HG03442 (cell line): ENCODE measurements at regions not wholly inside any gene's neighbourhood (a gene's known extent, or its start where the extent isn't known, plus 50 kb on each side); places are given as distances from the start of the nearest gene placed in this dataset.

Experiments
- ATAC-seq: cut with Tn5 transposase; IDR thresholded peaks from one replicate; pipeline ENCODE4 v1.9.1; 2021; ENCODE audit warnings: mild to moderate bottlenecking, moderate library complexity; ENCODE audit not compliant: unreplicated experiment

GRCh38 chr15:98382139-98382538 lies 266.2 kb upstream of the IGF1R start:
- no peak for ATAC-seq

- no peak for ATAC-seq
Observed at GRCh38 chr15:98383571-98383970, 264.8 kb upstream of the IGF1R start.

- ATAC-seq = no peak
Observed at GRCh38 chr15:98384328-98385029, 263.9 kb upstream of the IGF1R start.

GRCh38 chr15:98385752-98386381 lies 262.5 kb upstream of the IGF1R start:
- no peak for ATAC-seq

GRCh38 chr15:98386561-98386960 lies 261.8 kb upstream of the IGF1R start:
- ATAC-seq = no peak

GRCh38 chr15:98387866-98388265 lies 260.5 kb upstream of the IGF1R start:
- no peak for ATAC-seq

- ATAC-seq = no peak
Observed at GRCh38 chr15:98390946-98391530, 257.3 kb upstream of the IGF1R start.

GRCh38 chr15:98391568-98391967 lies 256.8 kb upstream of the IGF1R start:
- no peak for ATAC-seq

GRCh38 chr15:98393471-98393870 lies 254.9 kb upstream of the IGF1R start:
- no peak for ATAC-seq

GRCh38 chr15:98394546-98394945 lies 253.8 kb upstream of the IGF1R start:
- ATAC-seq = no peak

GRCh38 chr15:98395974-98396610 lies 252.2 kb upstream of the IGF1R start:
- no peak for ATAC-seq

- ATAC-seq = no peak
Observed at GRCh38 chr15:98397419-98397818, 250.9 kb upstream of the IGF1R start.

GRCh38 chr15:98398056-98398455 lies 250.3 kb upstream of the IGF1R start:
- ATAC-seq = no peak

- ATAC-seq = no peak
Observed at GRCh38 chr15:98398886-98399285, 249.5 kb upstream of the IGF1R start.

GRCh38 chr15:98400120-98400519 lies 248.2 kb upstream of the IGF1R start:
- ATAC-seq = no peak

GRCh38 chr15:98401029-98401428 lies 247.3 kb upstream of the IGF1R start:
- ATAC-seq = no peak

- ATAC-seq = no peak
Observed at GRCh38 chr15:98402486-98402885, 245.9 kb upstream of the IGF1R start.

GRCh38 chr15:98403169-98403568 lies 245.2 kb upstream of the IGF1R start:
- no peak for ATAC-seq

GRCh38 chr15:98403569-98403968 lies 244.8 kb upstream of the IGF1R start:
- no peak for ATAC-seq

- ATAC-seq = no peak
Observed at GRCh38 chr15:98405013-98405412, 243.3 kb upstream of the IGF1R start.

- no peak for ATAC-seq
Observed at GRCh38 chr15:98408231-98408630, 240.1 kb upstream of the IGF1R start.

GRCh38 chr15:98410328-98410727 lies 238.0 kb upstream of the IGF1R start:
- ATAC-seq = no peak
